ENCODE measurements at regions not wholly inside any gene's neighbourhood (a gene's known extent, or its start where the extent isn't known, plus 50 kb on each side); places are given as distances from the start of the nearest gene placed in this dataset.
"Not testable (repeated sequence)": the region's sequence is repeated elsewhere in the genome, so short reads cannot be mapped to it uniquely, and the experiment has no call there.

- no peak overlapping the region for H3K4me3 ChIP-seq (ENCODE audit: low read depth, low read length)
- no peak for TF ChIP-seq CTCF (IDR thresholded peaks at IDR 0.05; ENCODE audit: low read depth, low read length)
These were observed 52.0 kb upstream of the LRIG1 start for GRCh38 chr3:66552846-66553245.

- TF ChIP-seq CTCF (IDR thresholded peaks at IDR 0.05; ENCODE audit: low read depth, low read length), result no peak
- no peak overlapping the region for H3K4me3 ChIP-seq (ENCODE audit: low read depth, low read length)
These were observed 52.8 kb upstream of the LRIG1 start for GRCh38 chr3:66553441-66554113.

- no peak for TF ChIP-seq CTCF (IDR thresholded peaks at IDR 0.05; ENCODE audit: low read depth, low read length)
- no peak overlapping the region for H3K4me3 ChIP-seq (ENCODE audit: low read depth, low read length)
These were observed 53.4 kb upstream of the LRIG1 start for GRCh38 chr3:66554178-66554577.

GRCh38 chr3:66555214-66555844 is 54.5 kb upstream of the LRIG1 start:
- no peak for TF ChIP-seq CTCF (IDR thresholded peaks at IDR 0.05; ENCODE audit: low read depth, low read length)
- H3K4me3 ChIP-seq (ENCODE audit: low read depth, low read length), result no peak overlapping the region

- TF ChIP-seq CTCF (IDR thresholded peaks at IDR 0.05; ENCODE audit: low read depth, low read length), result no peak
- H3K4me3 ChIP-seq (ENCODE audit: low read depth, low read length), result no peak overlapping the region
These were observed 56.3 kb upstream of the LRIG1 start for GRCh38 chr3:66557170-66557569.

- not testable (repeated sequence) for H3K4me3 ChIP-seq (ENCODE audit: low read depth, low read length)
These were observed 59.1 kb upstream of the LRIG1 start for GRCh38 chr3:66559924-66560323.

GRCh38 chr3:66561367-66561766 is 60.5 kb upstream of the LRIG1 start:
- no peak for TF ChIP-seq CTCF (IDR thresholded peaks at IDR 0.05; ENCODE audit: low read depth, low read length)
- H3K4me3 ChIP-seq (ENCODE audit: low read depth, low read length), result no peak overlapping the region

GRCh38 chr3:66565301-66565700 is 64.5 kb upstream of the LRIG1 start:
- no peak for TF ChIP-seq CTCF (IDR thresholded peaks at IDR 0.05; ENCODE audit: low read depth, low read length)
- H3K4me3 ChIP-seq (ENCODE audit: low read depth, low read length), result no peak overlapping the region
